GM21367 (cell line): ENCODE measurements at regions not wholly inside any gene's neighbourhood (a gene's known extent, or its start where the extent isn't known, plus 50 kb on each side); places are given as distances from the start of the nearest gene placed in this dataset.

Experiments
- ATAC-seq: cut with Tn5 transposase; IDR thresholded peaks from one replicate; pipeline ENCODE4 v1.9.1; 2021; ENCODE audit not compliant: unreplicated experiment

GRCh38 chr7:47047384-47047783 is 534.5 kb downstream of the TNS3 start:
- no peak for ATAC-seq

GRCh38 chr7:47046949-47047348 is 535.0 kb downstream of the TNS3 start:
- no peak for ATAC-seq

DNA sequence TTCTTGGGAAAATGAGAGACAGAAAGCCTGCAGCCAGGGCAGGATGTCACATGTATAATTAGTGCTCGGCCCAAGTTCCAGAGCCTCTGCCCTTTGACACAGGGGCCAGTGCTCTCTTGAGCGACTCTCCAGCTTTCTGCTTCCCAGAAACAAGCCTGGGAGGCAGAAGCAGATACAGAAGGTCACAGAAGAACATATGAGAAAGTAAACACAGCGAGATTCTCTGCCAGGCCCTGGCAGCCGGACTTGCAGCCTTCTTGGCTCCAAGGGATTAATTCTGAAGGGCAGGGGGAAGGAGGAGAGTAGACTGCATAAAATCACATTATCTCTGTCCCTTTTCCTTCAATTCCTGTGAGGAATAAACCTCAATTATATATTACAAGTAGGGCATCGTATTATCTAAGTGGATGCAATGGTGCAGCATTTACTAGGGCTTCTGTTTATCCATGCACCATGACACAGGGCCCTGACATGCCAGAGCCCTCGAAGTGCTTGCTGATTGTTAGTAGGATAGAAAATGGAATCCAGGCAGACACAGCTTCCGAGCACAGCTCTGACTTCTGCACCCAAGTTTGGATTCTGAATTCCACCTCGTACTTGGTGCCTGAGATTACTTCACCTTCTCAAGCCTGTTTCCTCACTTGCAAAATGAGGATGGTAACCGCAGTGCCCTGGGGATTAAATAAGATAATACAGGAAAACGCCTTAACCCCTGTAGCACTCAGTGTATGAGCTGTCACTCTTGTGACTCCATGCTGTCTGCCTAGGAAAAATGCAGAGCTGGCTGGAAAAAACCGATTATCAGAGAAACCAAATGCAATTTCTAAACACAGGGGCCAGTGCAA is 536.5 kb downstream of the TNS3 start:
- no peak for ATAC-seq

DNA sequence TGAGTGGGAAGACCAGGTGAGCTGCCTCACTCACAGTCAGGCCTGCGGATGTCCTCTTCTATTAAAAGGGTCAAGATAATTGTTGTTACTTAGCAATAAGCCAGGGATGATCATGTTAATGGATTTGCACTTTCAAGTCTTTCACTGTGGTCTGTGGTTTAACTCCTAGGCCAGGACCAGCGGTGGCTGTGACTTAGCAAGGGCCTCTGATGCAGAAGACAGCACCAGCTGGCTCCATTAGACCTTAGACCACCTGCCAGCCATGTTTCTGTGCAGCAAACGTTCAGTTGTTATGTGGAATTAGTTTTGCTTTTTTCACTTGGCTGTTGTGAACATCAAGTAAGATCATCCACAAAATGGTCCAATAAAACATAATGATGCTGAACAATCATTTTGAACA is 537.3 kb downstream of the TNS3 start:
- no peak for ATAC-seq

DNA sequence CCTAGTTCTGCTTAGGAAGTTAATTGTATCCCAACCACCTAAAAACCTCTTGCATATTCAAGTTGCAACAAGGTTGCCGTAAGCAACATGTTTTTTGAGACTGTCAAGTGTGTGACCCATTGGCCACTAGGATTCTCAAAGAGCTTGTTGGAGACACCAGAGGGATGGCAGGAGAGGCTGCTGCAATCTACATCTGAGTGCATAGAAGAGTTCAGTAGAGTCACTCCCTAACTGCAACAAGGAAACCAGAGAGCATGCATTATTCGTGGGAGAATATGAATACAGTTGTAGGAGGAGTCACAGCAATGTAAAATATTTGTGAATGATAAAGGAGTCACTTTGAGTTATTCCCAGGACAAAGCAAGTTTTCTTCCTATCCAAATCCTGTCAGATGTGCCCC is 538.6 kb downstream of the TNS3 start:
- ATAC-seq, result no peak

DNA sequence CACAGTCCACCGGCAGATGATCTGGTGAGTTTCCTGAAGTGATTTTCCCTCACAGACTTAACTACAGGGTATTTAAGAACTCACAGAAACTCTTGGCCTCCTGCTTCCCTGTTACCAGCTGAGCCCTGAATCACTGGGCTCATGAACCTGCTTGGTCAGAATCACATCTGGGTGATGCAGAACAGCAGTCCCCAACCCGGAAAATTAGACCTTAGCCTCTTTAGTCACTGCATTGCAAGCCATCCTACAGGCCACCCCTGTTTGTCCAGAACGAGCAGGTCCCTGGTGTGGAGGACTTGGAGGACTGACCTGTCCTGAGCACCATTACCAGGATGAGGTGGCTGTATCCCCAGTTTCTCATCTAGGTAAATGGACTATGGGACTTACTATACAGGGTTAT is 539.2 kb downstream of the TNS3 start:
- no peak for ATAC-seq

DNA sequence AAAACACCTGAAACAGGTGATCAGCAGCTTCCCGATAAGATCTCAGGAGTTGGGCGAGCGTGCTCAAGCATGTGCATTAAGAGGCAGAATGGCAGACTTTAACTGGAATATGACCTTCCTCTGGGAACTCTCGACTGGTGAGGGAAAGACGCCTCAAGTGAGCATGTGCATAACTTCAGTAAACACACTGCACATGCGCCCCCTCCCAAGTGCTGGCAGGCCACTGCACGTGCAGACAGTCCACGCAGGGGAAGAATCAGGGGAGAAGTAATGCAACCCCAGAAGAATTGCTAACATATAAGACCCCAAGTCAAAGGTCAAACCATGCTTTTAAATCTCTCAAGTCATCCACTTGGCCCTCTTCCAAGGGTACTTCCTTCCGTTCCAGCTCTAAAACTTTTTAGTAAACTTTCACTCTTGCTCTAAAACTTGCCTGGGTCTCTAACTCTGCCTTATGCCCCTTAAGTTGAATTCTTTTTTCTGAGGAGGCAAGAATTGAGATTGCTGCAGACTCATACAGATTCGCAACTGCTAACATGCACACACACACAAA is 541.0 kb downstream of the TNS3 start:
- ATAC-seq, result no peak

GRCh38 chr7:47039904-47040303 is 542.0 kb downstream of the TNS3 start:
- ATAC-seq, result no peak

DNA sequence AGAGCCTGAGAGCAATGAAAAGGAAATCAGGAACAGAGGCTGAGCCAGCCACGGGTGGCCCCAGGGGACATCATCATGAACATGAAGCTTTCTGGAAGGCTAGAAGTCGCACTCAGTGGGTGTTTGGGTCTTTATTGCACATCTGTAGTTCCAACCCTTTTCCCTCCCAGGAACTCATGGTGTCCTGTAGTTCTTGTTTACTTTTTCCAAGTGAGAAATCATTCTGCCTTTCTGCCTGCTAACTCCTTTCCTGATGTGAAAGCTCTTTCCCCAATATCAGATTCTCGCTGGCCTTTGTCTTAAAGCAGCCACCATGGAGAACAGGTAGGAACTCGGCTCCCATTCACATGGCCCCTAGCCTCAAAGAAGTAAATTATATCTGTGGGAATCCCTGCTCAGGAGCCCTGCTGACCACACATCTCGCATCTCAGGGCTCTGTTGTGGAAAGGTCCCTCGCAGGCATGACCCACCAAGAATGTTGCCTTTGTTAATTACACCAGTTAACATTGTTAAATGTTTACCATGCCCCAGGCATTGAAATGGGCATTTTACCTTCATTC is 542.7 kb downstream of the TNS3 start:
- ATAC-seq, result no peak

DNA sequence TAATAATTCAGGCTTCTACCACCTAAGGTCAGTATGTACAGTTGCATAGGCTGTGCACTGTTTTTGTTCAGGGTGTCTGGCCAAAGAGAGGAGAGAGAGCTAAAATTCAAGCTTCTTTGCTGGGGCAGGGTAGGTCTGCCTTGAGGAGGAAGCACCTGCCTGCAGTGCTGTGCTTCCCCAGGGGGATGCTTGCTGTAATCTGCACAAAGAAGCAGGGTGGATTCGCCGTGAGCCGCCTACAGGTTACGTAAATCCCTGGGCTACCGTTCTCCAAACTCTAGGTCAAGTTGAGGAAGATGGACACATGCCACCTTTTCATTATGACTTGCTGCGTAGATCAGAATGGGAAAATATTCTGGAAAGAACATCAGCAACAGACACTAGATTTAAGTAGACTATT is 543.3 kb downstream of the TNS3 start:
- ATAC-seq, result no peak

GRCh38 chr7:47037607-47038006 is 544.3 kb downstream of the TNS3 start:
- ATAC-seq, result no peak

- ATAC-seq, result no peak
These were observed 545.0 kb downstream of the TNS3 start for GRCh38 chr7:47036909-47037308.

- ATAC-seq, result no peak
These were observed 546.4 kb downstream of the TNS3 start for GRCh38 chr7:47035522-47035921.

DNA sequence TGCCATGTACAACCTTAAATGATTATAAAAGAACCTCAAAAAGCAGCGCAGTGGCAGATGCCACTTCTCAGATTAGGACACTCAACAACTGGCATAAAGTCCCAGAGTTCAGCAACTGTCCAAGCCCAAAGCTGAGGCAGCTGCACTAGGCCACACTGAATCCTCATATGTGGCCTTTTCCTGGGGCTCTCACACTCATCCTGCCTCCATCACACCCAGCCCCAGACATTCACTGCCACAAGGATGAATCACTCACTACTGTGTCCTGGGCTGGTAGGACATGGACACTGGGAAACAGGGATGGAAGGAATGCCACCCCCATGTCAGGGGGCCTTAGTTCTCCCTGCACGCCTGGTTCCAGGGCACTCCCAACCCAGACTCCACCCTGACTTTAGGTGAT is 547.7 kb downstream of the TNS3 start:
- ATAC-seq, result no peak

- ATAC-seq, result no peak
These were observed 549.4 kb downstream of the TNS3 start for GRCh38 chr7:47032536-47032908.

DNA sequence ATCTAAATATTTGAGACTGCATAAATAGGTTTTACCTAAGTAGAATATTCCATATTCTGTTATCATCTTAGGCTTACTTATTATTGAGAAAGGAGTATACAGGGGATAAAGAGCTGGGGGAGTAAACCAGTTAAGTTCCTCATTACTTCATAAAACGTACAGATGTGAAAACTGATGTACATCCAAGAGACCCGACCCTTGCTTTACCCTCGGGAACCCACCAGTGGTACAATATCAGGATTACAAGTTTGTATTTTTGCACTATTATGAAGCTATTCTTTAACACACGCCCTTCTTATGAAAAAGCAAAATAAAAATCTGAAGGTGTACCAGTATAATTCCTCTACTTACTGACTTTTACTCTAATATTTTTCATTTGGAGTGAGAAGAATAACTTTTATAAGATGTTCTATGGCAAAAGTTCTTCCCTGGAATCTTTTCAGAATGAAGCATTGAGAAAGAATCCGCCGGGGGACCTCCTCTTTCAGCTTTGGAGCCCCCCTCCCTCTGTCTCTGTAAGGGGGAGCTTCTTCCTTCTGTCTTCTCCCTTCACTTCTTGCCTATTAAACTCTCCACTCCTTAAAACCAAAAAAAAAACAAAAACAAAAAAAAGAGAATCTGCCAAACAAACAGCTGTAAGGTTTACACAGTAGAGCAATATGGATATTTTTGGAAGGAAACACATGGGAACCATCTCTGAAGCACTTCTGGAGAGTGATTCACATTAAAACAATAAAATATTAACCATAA is 550.0 kb downstream of the TNS3 start:
- no peak for ATAC-seq

- ATAC-seq, result no peak
These were observed 553.6 kb downstream of the TNS3 start for GRCh38 chr7:47028284-47028683.

- ATAC-seq, result no peak
These were observed 554.1 kb downstream of the TNS3 start for GRCh38 chr7:47027695-47028240.

DNA sequence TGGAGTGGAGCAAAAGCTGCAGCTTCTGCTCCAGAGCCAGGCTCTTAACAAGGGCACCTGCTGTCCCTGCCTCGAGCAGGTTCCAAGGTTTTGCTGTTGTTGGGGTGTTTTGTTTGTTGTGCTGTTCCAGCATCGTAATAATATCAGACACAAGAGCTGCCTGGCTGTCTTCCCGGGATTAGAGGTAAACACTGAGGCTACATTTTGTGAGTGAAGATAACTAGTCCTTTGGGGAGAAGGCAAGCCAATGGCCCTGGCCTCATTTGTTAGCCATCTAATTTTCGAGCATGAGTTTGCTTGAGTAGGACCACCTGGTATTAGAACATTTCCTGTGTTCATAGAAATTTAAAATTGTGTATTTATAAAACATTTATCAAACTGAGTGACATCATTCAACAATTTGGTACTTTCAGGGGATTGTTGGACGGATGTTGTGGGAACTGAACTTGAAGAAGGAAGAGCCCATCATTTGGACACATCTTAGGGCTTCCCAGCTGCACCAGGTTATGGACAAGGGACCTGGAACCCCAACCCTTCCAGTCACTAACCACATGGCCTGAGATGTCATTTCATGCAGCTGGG is 555.0 kb downstream of the TNS3 start:
- no peak for ATAC-seq

GRCh38 chr7:47024991-47025390 is 556.9 kb downstream of the TNS3 start:
- ATAC-seq, result no peak

GRCh38 chr7:47008461-47008860 is 573.5 kb downstream of the TNS3 start:
- no peak for ATAC-seq
